DMS153 treated with DMSO at 0.1 percent for 48 hours (cell line): ENCODE measurements at regions not wholly inside any gene's neighbourhood (a gene's known extent, or its start where the extent isn't known, plus 50 kb on each side); places are given as distances from the start of the nearest gene placed in this dataset.

Source experiments
- DNase-seq: peaks from one replicate; lab custom pipeline; 2025; ENCODE audit not compliant: unreplicated experiment; lab: John Stamatoyannopoulos, UW

GRCh38 chr3:117246771-117247555, 537.4 kb downstream of the TUSC7 start:
- DNase-seq = no peak

GRCh38 chr3:117248153-117248552, 538.6 kb downstream of the TUSC7 start:
- no peak for DNase-seq

- DNase-seq = no peak
These were observed 542.6 kb downstream of the TUSC7 start for GRCh38 chr3:117252208-117252607.

GRCh38 chr3:117252651-117253050, 543.1 kb downstream of the TUSC7 start:
- no peak for DNase-seq

GRCh38 chr3:117253636-117254035, 544.1 kb downstream of the TUSC7 start:
- no peak for DNase-seq

GRCh38 chr3:117254985-117255384, 545.4 kb downstream of the TUSC7 start:
- DNase-seq = no peak

GRCh38 chr3:117255736-117256135, 546.2 kb downstream of the TUSC7 start:
- no peak for DNase-seq

- DNase-seq = no peak
These were observed 552.4 kb downstream of the TUSC7 start for GRCh38 chr3:117261983-117262421.

- no peak for DNase-seq
These were observed 553.7 kb downstream of the TUSC7 start for GRCh38 chr3:117263270-117263669.

- no peak for DNase-seq
These were observed 554.2 kb downstream of the TUSC7 start for GRCh38 chr3:117263745-117264144.

- DNase-seq = no peak
These were observed 554.8 kb downstream of the TUSC7 start for GRCh38 chr3:117264204-117264994.

GRCh38 chr3:117266806-117267205, 557.2 kb downstream of the TUSC7 start:
- DNase-seq = no peak

GRCh38 chr3:117268318-117268717, 558.7 kb downstream of the TUSC7 start:
- DNase-seq = no peak

- DNase-seq = no peak
These were observed 562.7 kb downstream of the TUSC7 start for GRCh38 chr3:117272274-117272673.

- no peak for DNase-seq
These were observed 563.4 kb downstream of the TUSC7 start for GRCh38 chr3:117272876-117273523.

- no peak for DNase-seq
These were observed 568.2 kb downstream of the TUSC7 start for GRCh38 chr3:117277816-117278215.

- no peak for DNase-seq
These were observed 569.0 kb downstream of the TUSC7 start for GRCh38 chr3:117278424-117279190.

- no peak for DNase-seq
These were observed 571.8 kb downstream of the TUSC7 start for GRCh38 chr3:117281371-117281770.

- no peak for DNase-seq
These were observed 573.0 kb downstream of the TUSC7 start for GRCh38 chr3:117282566-117282965.

- no peak for DNase-seq
These were observed 576.2 kb downstream of the TUSC7 start for GRCh38 chr3:117285737-117286136.

- no peak for DNase-seq
These were observed 576.9 kb downstream of the TUSC7 start for GRCh38 chr3:117286488-117286887.
